Trophoblast cell (in vitro differentiated cells and primary cell): ENCODE measurements at regions not wholly inside any gene's neighbourhood (a gene's known extent, or its start where the extent isn't known, plus 50 kb on each side); places are given as distances from the start of the nearest gene placed in this dataset.

Source experiments
- DNase-seq, 2 donors: peaks; one replicate each; pipeline ENCODE4 v3.0.0-alpha.2; 2016
- H2AFZ ChIP-seq: 2 replicates; pipeline ENCODE4 v1.6.1; 2013; ENCODE audit warnings: low read length, moderate library complexity, mild to moderate bottlenecking; ENCODE audit not compliant: insufficient read depth, poor library complexity
- H2AK5ac ChIP-seq: 2 replicates; pipeline ENCODE4 v1.6.1; 2013; ENCODE audit warnings: mild to moderate bottlenecking, low read length
- H2BK120ac ChIP-seq: 2 replicates; pipeline ENCODE4 v1.6.1; 2013; ENCODE audit warnings: low read length, mild to moderate bottlenecking, moderate library complexity; ENCODE audit not compliant: insufficient read depth, poor library complexity
- H2BK12ac ChIP-seq: 2 replicates; pipeline ENCODE4 v1.6.1; 2013; ENCODE audit warnings: mild to moderate bottlenecking, low read length, moderate library complexity
- H2BK5ac ChIP-seq: 2 replicates; pipeline ENCODE4 v1.6.1; 2013; ENCODE audit warnings: low read length, low read depth, moderate library complexity, mild to moderate bottlenecking; ENCODE audit not compliant: poor library complexity
- H3K14ac ChIP-seq: 2 replicates; pipeline ENCODE4 v1.6.1; 2013; ENCODE audit warnings: mild to moderate bottlenecking, low read length
- H3K18ac ChIP-seq: 2 replicates; pipeline ENCODE4 v1.6.1; 2013; ENCODE audit warnings: mild to moderate bottlenecking, low read length
- H3K23ac ChIP-seq: 2 replicates; pipeline ENCODE4 v1.6.1; 2013; ENCODE audit warnings: low read length
- H3K27ac ChIP-seq: 2 replicates; pipeline ENCODE4 v1.5.1; 2013; ENCODE audit warnings: low read depth, mild to moderate bottlenecking, inconsistent platforms, low read length, moderate library complexity
- H3K27me3 ChIP-seq: 2 replicates; pipeline ENCODE4 v1.6.1; 2013; ENCODE audit warnings: inconsistent platforms, mild to moderate bottlenecking, low read length, moderate library complexity; ENCODE audit not compliant: insufficient read depth
- H3K36me3 ChIP-seq, 2 experiments: 1 replicate in 1 of 2; 2 replicates in 1 of 2; pipeline ENCODE4 v1.6.1; 2013; ENCODE audit warnings: low read length in 2 of 2, mild to moderate bottlenecking in 2 of 2, moderate library complexity in 1 of 2; ENCODE audit not compliant: insufficient read depth in 2 of 2, control insufficient read depth in 1 of 2
- H3K4ac ChIP-seq: 2 replicates; pipeline ENCODE4 v1.6.1; 2013; ENCODE audit warnings: low read depth, mild to moderate bottlenecking, low read length, moderate library complexity
- H3K4me1 ChIP-seq, 2 experiments: 1 replicate in 1 of 2; 2 replicates in 1 of 2; pipeline ENCODE4 v1.6.1; 2013; ENCODE audit warnings: low read length in 2 of 2, mild to moderate bottlenecking in 2 of 2, moderate library complexity in 1 of 2; ENCODE audit not compliant: insufficient read depth in 2 of 2, control insufficient read depth in 1 of 2
- H3K4me2 ChIP-seq: 2 replicates; pipeline ENCODE4 v1.6.1; 2013; ENCODE audit warnings: inconsistent platforms, mild to moderate bottlenecking, low read length, moderate library complexity
- H3K4me3 ChIP-seq: 2 replicates; pipeline ENCODE4 v1.5.1; 2013; ENCODE audit warnings: mild to moderate bottlenecking, low read depth, low read length, inconsistent platforms
- H3K79me1 ChIP-seq: one replicate; pipeline ENCODE4 v1.6.1; 2013; ENCODE audit warnings: low read length
- H3K79me2 ChIP-seq: 2 replicates; pipeline ENCODE4 v1.6.1; 2013; ENCODE audit warnings: low read length, mild to moderate bottlenecking; ENCODE audit not compliant: control insufficient read depth, insufficient read depth, poor library complexity
- H3K9ac ChIP-seq: 2 replicates; pipeline ENCODE4 v1.6.1; 2013; ENCODE audit warnings: mild to moderate bottlenecking, low read length
- H3K9me3 ChIP-seq: 2 replicates; pipeline ENCODE4 v1.6.1; 2013; ENCODE audit warnings: low read depth, mild to moderate bottlenecking, control low read depth, inconsistent platforms, low read length; ENCODE audit not compliant: insufficient read depth
- H4K12ac ChIP-seq: 2 replicates; pipeline ENCODE4 v1.6.1; 2013; ENCODE audit warnings: low read depth, mild to moderate bottlenecking, low read length, moderate library complexity
- H4K8ac ChIP-seq: 2 replicates; pipeline ENCODE4 v1.6.1; 2013; ENCODE audit warnings: low read depth, mild to moderate bottlenecking, low read length, moderate library complexity
- H4K91ac ChIP-seq: one replicate; pipeline ENCODE4 v1.6.1; 2013; ENCODE audit warnings: low read depth, mild to moderate bottlenecking, low read length, moderate library complexity
- WGBS: extraction: QIAGEN DNeasy Blood & Tissue Kit; methylation state at CpG from one replicate; pipeline ENCODE4 v1.1.7; 2013; ENCODE audit warnings: missing lambda C conversion rate; ENCODE audit not compliant: insufficient read length, insufficient coverage; ENCODE audit errors: extremely low coverage; 5-methylcytosine and 5-hydroxymethylcytosine counted together

DNA sequence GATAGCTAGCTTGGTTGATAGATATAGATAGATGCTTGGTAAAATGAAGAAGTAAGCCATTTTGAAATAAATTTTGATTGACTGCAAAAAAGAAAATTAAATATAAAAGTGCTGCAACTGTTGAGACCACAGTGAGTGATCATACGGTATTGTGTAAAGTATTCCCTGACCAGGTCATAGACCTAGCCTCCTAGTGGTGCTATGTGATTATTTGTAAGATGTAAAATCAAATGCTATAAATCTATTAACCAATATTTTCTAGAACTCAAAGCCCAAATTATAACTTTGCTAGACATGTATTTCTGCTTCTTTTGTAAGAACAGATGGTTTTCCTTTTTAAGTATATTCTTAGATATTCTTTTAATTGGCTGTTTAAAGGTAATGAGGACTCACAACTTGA, 480.2 kb upstream of the PTPRD start:
- Histone ChIP-seq H3K79me1 (no peaks in the 10 kb centered on the region), H3K4me3 (no peak overlapping the region), H3K27ac (no peak overlapping the region), H3K4ac (no peak overlapping the region), H3K4me2 (no peak overlapping the region), H4K8ac (no peak overlapping the region), H2AK5ac (no peak overlapping the region), H3K4me1 (no peaks in the 10 kb centered on the region), H3K27me3 (no peaks in the 10 kb centered on the region), H2AFZ (no peak overlapping the region), H3K36me3 (no peaks in the 10 kb centered on the region), H3K9me3 (no peaks in the 10 kb centered on the region), H2BK5ac (no peak overlapping the region), H3K23ac (no peak overlapping the region), H3K79me2 (no peaks in the 10 kb centered on the region), H4K12ac (no peak overlapping the region), H2BK12ac (no peak overlapping the region), H2BK120ac (no peak overlapping the region), H3K14ac (no peak overlapping the region), H3K18ac (no peak overlapping the region), H3K9ac (no peak overlapping the region), H4K91ac (no peak overlapping the region)
- no peak for DNase-seq
- no CpG with 5 or more reads among the region's 1 CpG for WGBS

GRCh38 chr9:11097020-11097419, 484.2 kb upstream of the PTPRD start:
- Histone ChIP-seq H3K4me3 (no peak overlapping the region), H4K8ac (no peak overlapping the region), H2BK120ac (no peak overlapping the region), H3K4me2 (no peak overlapping the region), H3K9me3 (no peaks in the 10 kb centered on the region), H2BK12ac (no peak overlapping the region), H3K27ac (no peak overlapping the region), H4K91ac (no peak overlapping the region), H3K27me3 (no peaks in the 10 kb centered on the region), H2BK5ac (no peak overlapping the region), H3K18ac (no peak overlapping the region), H3K4ac (no peak overlapping the region), H3K23ac (no peak overlapping the region), H3K4me1 (no peaks in the 10 kb centered on the region), H4K12ac (no peak overlapping the region), H3K36me3 (no peaks in the 10 kb centered on the region), H2AK5ac (no peak overlapping the region), H3K79me1 (no peaks in the 10 kb centered on the region), H2AFZ (no peak overlapping the region), H3K9ac (no peak overlapping the region), H3K14ac (no peak overlapping the region), H3K79me2 (no peaks in the 10 kb centered on the region)
- no peak for DNase-seq
- WGBS, result no CpG with 5 or more reads among the region's 1 CpG

- no peaks in the 10 kb centered on the region for H3K79me2 ChIP-seq
- H4K91ac ChIP-seq, result no peak overlapping the region
- no peak for DNase-seq
- H3K79me1 ChIP-seq, result no peaks in the 10 kb centered on the region
- H3K27me3 ChIP-seq, result no peaks in the 10 kb centered on the region
- H3K18ac ChIP-seq, result no peak overlapping the region
- H4K12ac ChIP-seq, result no peak overlapping the region
- no peaks in the 10 kb centered on the region for H3K4me1 ChIP-seq
- H3K36me3 ChIP-seq, result no peaks in the 10 kb centered on the region
- H3K4me3 ChIP-seq, result no peak overlapping the region
- H2BK12ac ChIP-seq, result no peak overlapping the region
- H2AFZ ChIP-seq, result no peak overlapping the region
- WGBS, result no CpG with 5 or more reads among the region's 2 CpGs
- peaks cover 2% of the 10 kb centered on the region for H3K9me3 ChIP-seq
- no peak overlapping the region for H2BK120ac ChIP-seq
- H2AK5ac ChIP-seq, result no peak overlapping the region
- no peak overlapping the region for H3K23ac ChIP-seq
- no peak overlapping the region for H3K4me2 ChIP-seq
- H3K9ac ChIP-seq, result no peak overlapping the region
- no peak overlapping the region for H3K27ac ChIP-seq
- no peak overlapping the region for H4K8ac ChIP-seq
- H3K4ac ChIP-seq, result no peak overlapping the region
- no peak overlapping the region for H3K14ac ChIP-seq
- no peak overlapping the region for H2BK5ac ChIP-seq
Observed at GRCh38 chr9:11103525-11103924, 490.7 kb upstream of the PTPRD start.

GRCh38 chr9:11107196-11107595, 494.4 kb upstream of the PTPRD start:
- WGBS, result no CpG with 5 or more reads among the region's 8 CpGs
- Histone ChIP-seq H3K18ac (no peak overlapping the region), H3K4me1 (no peaks in the 10 kb centered on the region), H3K79me1 (no peaks in the 10 kb centered on the region), H2AFZ (no peak overlapping the region), H3K79me2 (no peaks in the 10 kb centered on the region), H2BK5ac (no peak overlapping the region), H2BK12ac (no peak overlapping the region), H3K9ac (no peak overlapping the region), H3K23ac (no peak overlapping the region), H2AK5ac (no peak overlapping the region), H3K4me3 (no peak overlapping the region), H3K4me2 (no peak overlapping the region), H3K27ac (no peak overlapping the region), H3K27me3 (no peaks in the 10 kb centered on the region), H3K36me3 (no peaks in the 10 kb centered on the region), H3K14ac (no peak overlapping the region), H3K4ac (no peak overlapping the region), H3K9me3 (peaks cover 2% of the 10 kb centered on the region), H2BK120ac (no peak overlapping the region), H4K91ac (no peak overlapping the region), H4K8ac (no peak overlapping the region), H4K12ac (no peak overlapping the region)
- no peak for DNase-seq
